ENCODE measurements at regions not wholly inside any gene's neighbourhood (a gene's known extent, or its start where the extent isn't known, plus 50 kb on each side); places are given as distances from the start of the nearest gene placed in this dataset.
"Not testable (repeated sequence)": the region's sequence is repeated elsewhere in the genome, so short reads cannot be mapped to it uniquely, and the experiment has no call there.

- no peak for TF ChIP-seq CTCF (IDR thresholded peaks at IDR 0.05; ENCODE audit: control insufficient read depth, insufficient read depth, low read depth, low read length, missing control alignments)
- DNase-seq (ENCODE audit: low read depth): no peak
- no peak overlapping the region for H3K4me3 ChIP-seq (ENCODE audit: control insufficient read depth, low read depth, low read length)
Observed at GRCh38 chrX:14344172-14344940, 185.0 kb upstream of the GLRA2 start.

- H3K4me3 ChIP-seq (ENCODE audit: control insufficient read depth, low read depth, low read length): no peak overlapping the region
- no peak for DNase-seq (ENCODE audit: low read depth)
- no peak for TF ChIP-seq CTCF (IDR thresholded peaks at IDR 0.05; ENCODE audit: control insufficient read depth, insufficient read depth, low read depth, low read length, missing control alignments)
Observed at GRCh38 chrX:14309431-14309830, 219.9 kb upstream of the GLRA2 start.

- not testable (repeated sequence) for H3K4me3 ChIP-seq (ENCODE audit: control insufficient read depth, low read depth, low read length); DNase-seq (ENCODE audit: low read depth)
Observed at GRCh38 chrX:14308976-14309375, 220.4 kb upstream of the GLRA2 start.

- H3K4me3 ChIP-seq (ENCODE audit: control insufficient read depth, low read depth, low read length): no peak overlapping the region
- DNase-seq (ENCODE audit: low read depth): no peak
- TF ChIP-seq CTCF (IDR thresholded peaks at IDR 0.05; ENCODE audit: control insufficient read depth, insufficient read depth, low read depth, low read length, missing control alignments): no peak
Observed at GRCh38 chrX:14303891-14304290, 225.4 kb upstream of the GLRA2 start.

GRCh38 chrX:14302561-14302960 is 226.8 kb upstream of the GLRA2 start:
- not testable (repeated sequence) for H3K4me3 ChIP-seq (ENCODE audit: control insufficient read depth, low read depth, low read length); DNase-seq (ENCODE audit: low read depth)

- no peak for DNase-seq (ENCODE audit: low read depth)
- no peak for TF ChIP-seq CTCF (IDR thresholded peaks at IDR 0.05; ENCODE audit: control insufficient read depth, insufficient read depth, low read depth, low read length, missing control alignments)
- H3K4me3 ChIP-seq (ENCODE audit: control insufficient read depth, low read depth, low read length): no peak overlapping the region
Observed at GRCh38 chrX:14300376-14300775, 229.0 kb upstream of the GLRA2 start.

GRCh38 chrX:14295426-14295825 is 233.9 kb upstream of the GLRA2 start:
- TF ChIP-seq CTCF (IDR thresholded peaks at IDR 0.05; ENCODE audit: control insufficient read depth, insufficient read depth, low read depth, low read length, missing control alignments): no peak
- no peak for DNase-seq (ENCODE audit: low read depth)
- no peak overlapping the region for H3K4me3 ChIP-seq (ENCODE audit: control insufficient read depth, low read depth, low read length)

All from AG09309 (cell line).